SK-N-SH (cell line): ENCODE measurements at regions not wholly inside any gene's neighbourhood (a gene's known extent, or its start where the extent isn't known, plus 50 kb on each side); places are given as distances from the start of the nearest gene placed in this dataset.

ENCODE experiments used
- CTCF ChIA-PET: fragments of 300-600, 350-600 bp; formaldehyde crosslinking; extraction: SDS; loops from one replicate; lab custom pipeline; 2021; lab: Yijun Ruan, JAX
- POLR2A ChIA-PET: fragments of 350-600 bp; sonication (Branson Sonifier 250); formaldehyde crosslinking; extraction: SDS; loops from one replicate; lab custom pipeline; 2020; ENCODE audit warnings: antibody characterized with exemption, inconsistent platforms; lab: Yijun Ruan, JAX
- DNase-seq: peaks from one replicate; pipeline ENCODE4 v3.0.0; 2012
- H2AFZ ChIP-seq: fragments of 200-600 bp; sonication (generic); 2 replicates; pipeline ENCODE4 v1.8.1; 2016; ENCODE audit warnings: antibody characterized with exemption, mild to moderate bottlenecking, low read depth
- H3F3A ChIP-seq: fragments of 200-600 bp; sonication (generic); replicated peaks from 2 replicates; pipeline ENCODE3; 2016; ENCODE audit warnings: antibody characterized with exemption, mild to moderate bottlenecking; ENCODE audit not compliant: insufficient read depth
- H3K27ac ChIP-seq, 2 experiments: fragments of 200-500 bp in 1 of 2; fragments of 200-600 bp in 1 of 2; sonication (Bioruptor generic) in 1 of 2; sonication (generic), shearing (Covaris generic) in 1 of 2; 2 replicates each; pipeline versions ENCODE4 v1.5.1 to v1.6.1; 2014 to 2016; ENCODE audit warnings: low read depth in 2 of 2, inconsistent platforms in 1 of 2, low read length in 1 of 2, mild to moderate bottlenecking in 1 of 2, mixed read lengths in 1 of 2
- H3K27me3 ChIP-seq: fragments of 200-600 bp; sonication (generic), shearing (Covaris generic); 2 replicates; pipeline ENCODE4 v1.6.1; 2016; ENCODE audit warnings: mixed run types; ENCODE audit not compliant: insufficient read depth
- H3K36me3 ChIP-seq, 2 experiments: fragments of 200-500 bp in 1 of 2; fragments of 200-600 bp in 1 of 2; sonication (Bioruptor generic) in 1 of 2; sonication (generic) in 1 of 2; replicated peaks in 1 of 2; 2 replicates each; pipeline versions ENCODE3 to v1.5.1; 2014 to 2016; ENCODE audit warnings: low read length in 1 of 2, mild to moderate bottlenecking in 1 of 2; ENCODE audit not compliant: insufficient read depth in 2 of 2, control insufficient read depth in 1 of 2
- H3K4me1 ChIP-seq, 2 experiments: fragments of 200-500 bp in 1 of 2; fragments of 200-600 bp in 1 of 2; sonication (Bioruptor generic) in 1 of 2; sonication (generic), shearing (Covaris generic) in 1 of 2; 2 replicates each; pipeline versions ENCODE4 v1.5.1 to v1.6.1; 2014 to 2016; ENCODE audit warnings: low read depth in 1 of 2, low read length in 1 of 2, mixed run types in 1 of 2; ENCODE audit not compliant: insufficient read depth in 2 of 2, control insufficient read depth in 1 of 2
- H3K4me2 ChIP-seq: fragments of 200-600 bp; sonication (generic), shearing (Covaris generic); 2 replicates; pipeline ENCODE4 v1.6.1; 2017; ENCODE audit warnings: mixed run types
- H3K4me3 ChIP-seq, 2 experiments: fragments of 200-500 bp in 1 of 2; fragments of 200-600 bp in 1 of 2; sonication (Bioruptor generic) in 1 of 2; sonication (generic), shearing (Covaris generic) in 1 of 2; 2 replicates each; pipeline versions ENCODE4 v1.5.1 to v1.8.1; 2014 to 2016; ENCODE audit warnings: low read depth in 2 of 2, inconsistent platforms in 1 of 2, low read length in 1 of 2, mild to moderate bottlenecking in 1 of 2, mixed read lengths in 1 of 2, moderate library complexity in 1 of 2
- H3K79me2 ChIP-seq: fragments of 200-600 bp; sonication (generic); 2 replicates; pipeline ENCODE4 v1.8.1; 2017; ENCODE audit warnings: mild to moderate bottlenecking; ENCODE audit not compliant: insufficient read depth
- H3K9ac ChIP-seq: fragments of 200-600 bp; sonication (generic); 2 replicates; pipeline ENCODE4 v1.6.1; 2017; ENCODE audit warnings: mixed run types
- H3K9me2 ChIP-seq: fragments of 200-600 bp; sonication (generic); 2 replicates; pipeline ENCODE4 v1.6.1; 2017; ENCODE audit warnings: mixed run types
- H3K9me3 ChIP-seq: fragments of 200-600 bp; sonication (generic); 2 replicates; pipeline ENCODE4 v1.6.1; 2017; ENCODE audit warnings: mixed run types, mild to moderate bottlenecking, moderate library complexity
- H4K20me1 ChIP-seq: fragments of 200-600 bp; sonication (generic); 2 replicates; pipeline ENCODE4 v1.6.1; 2017; ENCODE audit warnings: mild to moderate bottlenecking, mixed run types; ENCODE audit not compliant: insufficient read depth
- CHD2 ChIP-seq: fragments of 150-350 bp; IDR thresholded peaks from 2 replicates; pipeline ENCODE4 v1.6.1; 2018; ENCODE audit warnings: low read length; ENCODE audit not compliant: partially characterized antibody
- CTCF ChIP-seq: fragments of 200-600 bp; sonication (generic); IDR thresholded peaks from 2 replicates; pipeline ENCODE4 v1.6.1; 2017; ENCODE audit warnings: antibody characterized with exemption, mild to moderate bottlenecking, moderate library complexity
- EP300 ChIP-seq, 2 experiments: IDR thresholded peaks; 2 replicates each; pipeline versions ENCODE4 v1.4.0 to v1.6.1; 2012; ENCODE audit warnings: borderline replicate concordance in 1 of 2, low read depth in 1 of 2, low read length in 1 of 2
- GATA2 ChIP-seq: sonication (generic); formaldehyde crosslinking; IDR thresholded peaks from 2 replicates; pipeline ENCODE4 v1.5.0; 2020; ENCODE audit warnings: mild to moderate bottlenecking, missing genetic modification reagents
- JUND ChIP-seq: IDR thresholded peaks from 2 replicates; pipeline ENCODE4 v1.4.0; 2012
- NFIC ChIP-seq: IDR thresholded peaks from 2 replicates; pipeline ENCODE4 v1.4.0; 2012; ENCODE audit warnings: borderline replicate concordance
- PBX3 ChIP-seq: IDR thresholded peaks from 2 replicates; pipeline ENCODE4; 2012
- POLR2AphosphoS5 ChIP-seq: IDR thresholded peaks from 2 replicates; pipeline ENCODE4 v1.6.1; 2012; ENCODE audit warnings: low read depth, low read length
- RXRA ChIP-seq: IDR thresholded peaks from 2 replicates; pipeline ENCODE4 v1.4.0; 2012; ENCODE audit warnings: low read depth, mild to moderate bottlenecking, borderline replicate concordance
- SIN3A ChIP-seq: IDR thresholded peaks from 2 replicates; pipeline ENCODE4 v1.6.1; 2012; ENCODE audit warnings: low read depth, mild to moderate bottlenecking, low read length, moderate library complexity, borderline replicate concordance
- SMC3 ChIP-seq: IDR thresholded peaks from 2 replicates; pipeline ENCODE4 v1.6.1; 2012; ENCODE audit warnings: low read depth, low read length, improper control_type of control experiment
- TEAD4 ChIP-seq: IDR thresholded peaks from 2 replicates; pipeline ENCODE4 v1.4.0; 2012; ENCODE audit warnings: mild to moderate bottlenecking, borderline replicate concordance; ENCODE audit not compliant: insufficient read depth
- USF1 ChIP-seq: IDR thresholded peaks from 2 replicates; pipeline ENCODE4 v1.4.0; 2012; ENCODE audit warnings: low read depth, borderline replicate concordance
- USF2 ChIP-seq: fragments of 150-350 bp; IDR thresholded peaks from 2 replicates; pipeline ENCODE4 v1.6.1; 2017; ENCODE audit warnings: antibody characterized with exemption, low read length, low read depth, borderline replicate concordance
- WGBS: methylation state at CpG from one replicate; pipeline ENCODE4 v1.1.6; 2017; ENCODE audit warnings: low lambda C conversion rate; 5-methylcytosine and 5-hydroxymethylcytosine counted together

GRCh38 chr1:29460041-29460610 is 223.8 kb downstream of the PTPRU start:
- 13% methylated on average over 2 of the region's 4 CpGs for WGBS
- H3K4me3 ChIP-seq: no peak overlapping the region
- peaks cover 0 to 47% of the 10 kb centered on the region in 2 experiments; a peak in 1 of 4 replicates for H3K4me1 ChIP-seq
- no peak overlapping the region for H2AFZ ChIP-seq
- H3K9me2 ChIP-seq: no peaks in the 10 kb centered on the region
- no peaks in the 10 kb centered on the region for H3F3A ChIP-seq
- ChIA-PET POLR2A (interaction anchor here (1.7 kb wide), 1 partner anchor 10 kb away, joined by 5 read pairs; no protein-coding TSS in a partner anchor), CTCF (interaction anchor here (0.6 to 1.1 kb wide), 4 partner anchors 10 to 1849 kb away, joined by 3 to 4 read pairs (median 3); no protein-coding TSS in a partner anchor)
- H3K9me3 ChIP-seq: no peaks in the 10 kb centered on the region
- no peaks in the 10 kb centered on the region for H3K36me3 ChIP-seq
- no peak overlapping the region for H3K9ac ChIP-seq
- no peak overlapping the region for H3K4me2 ChIP-seq
- H3K27ac ChIP-seq: peak overlapping the region in 1 of 2 experiments; percentile 43; a peak in 1 of 4 replicates
- no peak for DNase-seq
- no peaks in the 10 kb centered on the region for H3K79me2 ChIP-seq
- TF ChIP-seq POLR2AphosphoS5: no peak
- no peak for TF ChIP-seq GATA2 (CRISPR knock-in tag)
- TF ChIP-seq JUND: no peak
- no peak for TF ChIP-seq NFIC
- TF ChIP-seq CHD2: no peak
- TF ChIP-seq USF1: no peak
- no peak for TF ChIP-seq EP300 (IDR thresholded peaks at IDR 0.05; ENCODE audit: borderline replicate concordance in 1 of 2, low read depth in 1 of 2, low read length in 1 of 2)
- TF ChIP-seq TEAD4: no peak
- no peak for TF ChIP-seq SIN3A
- TF ChIP-seq PBX3: no peak
- TF ChIP-seq USF2: no peak
- TF ChIP-seq SMC3: no peak
- no peak for TF ChIP-seq CTCF
- no peak for TF ChIP-seq RXRA
- no peaks in the 10 kb centered on the region for H3K27me3 ChIP-seq
- no peaks in the 10 kb centered on the region for H4K20me1 ChIP-seq
